SK-N-SH (cell line): ENCODE measurements at regions not wholly inside any gene's neighbourhood (a gene's known extent, or its start where the extent isn't known, plus 50 kb on each side); places are given as distances from the start of the nearest gene placed in this dataset.

Experiments used
- CTCF ChIA-PET: fragments of 300-600, 350-600 bp; formaldehyde crosslinking; extraction: SDS; loops from one replicate; lab custom pipeline; 2021; lab: Yijun Ruan, JAX
- POLR2A ChIA-PET: fragments of 350-600 bp; sonication (Branson Sonifier 250); formaldehyde crosslinking; extraction: SDS; loops from one replicate; lab custom pipeline; 2020; ENCODE audit warnings: antibody characterized with exemption, inconsistent platforms; lab: Yijun Ruan, JAX
- DNase-seq: peaks from one replicate; pipeline ENCODE4 v3.0.0; 2012
- H2AFZ ChIP-seq: fragments of 200-600 bp; sonication (generic); 2 replicates; pipeline ENCODE4 v1.8.1; 2016; ENCODE audit warnings: antibody characterized with exemption, mild to moderate bottlenecking, low read depth
- H3F3A ChIP-seq: fragments of 200-600 bp; sonication (generic); replicated peaks from 2 replicates; pipeline ENCODE3; 2016; ENCODE audit warnings: antibody characterized with exemption, mild to moderate bottlenecking; ENCODE audit not compliant: insufficient read depth
- H3K27ac ChIP-seq, 2 experiments: fragments of 200-500 bp in 1 of 2; fragments of 200-600 bp in 1 of 2; sonication (Bioruptor generic) in 1 of 2; sonication (generic), shearing (Covaris generic) in 1 of 2; 2 replicates each; pipeline versions ENCODE4 v1.5.1 to v1.6.1; 2014 to 2016; ENCODE audit warnings: low read depth in 2 of 2, inconsistent platforms in 1 of 2, low read length in 1 of 2, mild to moderate bottlenecking in 1 of 2, mixed read lengths in 1 of 2
- H3K27me3 ChIP-seq: fragments of 200-600 bp; sonication (generic), shearing (Covaris generic); 2 replicates; pipeline ENCODE4 v1.6.1; 2016; ENCODE audit warnings: mixed run types; ENCODE audit not compliant: insufficient read depth
- H3K36me3 ChIP-seq, 2 experiments: fragments of 200-500 bp in 1 of 2; fragments of 200-600 bp in 1 of 2; sonication (Bioruptor generic) in 1 of 2; sonication (generic) in 1 of 2; replicated peaks in 1 of 2; 2 replicates each; pipeline versions ENCODE3 to v1.5.1; 2014 to 2016; ENCODE audit warnings: low read length in 1 of 2, mild to moderate bottlenecking in 1 of 2; ENCODE audit not compliant: insufficient read depth in 2 of 2, control insufficient read depth in 1 of 2
- H3K4me1 ChIP-seq, 2 experiments: fragments of 200-500 bp in 1 of 2; fragments of 200-600 bp in 1 of 2; sonication (Bioruptor generic) in 1 of 2; sonication (generic), shearing (Covaris generic) in 1 of 2; 2 replicates each; pipeline versions ENCODE4 v1.5.1 to v1.6.1; 2014 to 2016; ENCODE audit warnings: low read depth in 1 of 2, low read length in 1 of 2, mixed run types in 1 of 2; ENCODE audit not compliant: insufficient read depth in 2 of 2, control insufficient read depth in 1 of 2
- H3K4me2 ChIP-seq: fragments of 200-600 bp; sonication (generic), shearing (Covaris generic); 2 replicates; pipeline ENCODE4 v1.6.1; 2017; ENCODE audit warnings: mixed run types
- H3K4me3 ChIP-seq, 2 experiments: fragments of 200-500 bp in 1 of 2; fragments of 200-600 bp in 1 of 2; sonication (Bioruptor generic) in 1 of 2; sonication (generic), shearing (Covaris generic) in 1 of 2; 2 replicates each; pipeline versions ENCODE4 v1.5.1 to v1.8.1; 2014 to 2016; ENCODE audit warnings: low read depth in 2 of 2, inconsistent platforms in 1 of 2, low read length in 1 of 2, mild to moderate bottlenecking in 1 of 2, mixed read lengths in 1 of 2, moderate library complexity in 1 of 2
- H3K79me2 ChIP-seq: fragments of 200-600 bp; sonication (generic); 2 replicates; pipeline ENCODE4 v1.8.1; 2017; ENCODE audit warnings: mild to moderate bottlenecking; ENCODE audit not compliant: insufficient read depth
- H3K9ac ChIP-seq: fragments of 200-600 bp; sonication (generic); 2 replicates; pipeline ENCODE4 v1.6.1; 2017; ENCODE audit warnings: mixed run types
- H3K9me2 ChIP-seq: fragments of 200-600 bp; sonication (generic); 2 replicates; pipeline ENCODE4 v1.6.1; 2017; ENCODE audit warnings: mixed run types
- H3K9me3 ChIP-seq: fragments of 200-600 bp; sonication (generic); 2 replicates; pipeline ENCODE4 v1.6.1; 2017; ENCODE audit warnings: mixed run types, mild to moderate bottlenecking, moderate library complexity
- H4K20me1 ChIP-seq: fragments of 200-600 bp; sonication (generic); 2 replicates; pipeline ENCODE4 v1.6.1; 2017; ENCODE audit warnings: mild to moderate bottlenecking, mixed run types; ENCODE audit not compliant: insufficient read depth
- CHD2 ChIP-seq: fragments of 150-350 bp; IDR thresholded peaks from 2 replicates; pipeline ENCODE4 v1.6.1; 2018; ENCODE audit warnings: low read length; ENCODE audit not compliant: partially characterized antibody
- ELF1 ChIP-seq: IDR thresholded peaks from 2 replicates; pipeline ENCODE4 v1.4.0; 2012
- EP300 ChIP-seq, 2 experiments: IDR thresholded peaks; 2 replicates each; pipeline versions ENCODE4 v1.4.0 to v1.6.1; 2012; ENCODE audit warnings: borderline replicate concordance in 1 of 2, low read depth in 1 of 2, low read length in 1 of 2
- FOSL2 ChIP-seq: IDR thresholded peaks from 2 replicates; pipeline ENCODE4 v1.4.0; 2012; ENCODE audit warnings: low read depth, mild to moderate bottlenecking, moderate library complexity, borderline replicate concordance
- FOXJ3 ChIP-seq: sonication (generic); formaldehyde crosslinking; IDR thresholded peaks from 2 replicates; pipeline ENCODE4 v1.5.1; 2020; ENCODE audit warnings: mild to moderate bottlenecking, missing genetic modification reagents
- FOXM1 ChIP-seq: IDR thresholded peaks from 2 replicates; pipeline ENCODE4 v1.4.0; 2012; ENCODE audit warnings: low read depth, mild to moderate bottlenecking
- GABPA ChIP-seq: IDR thresholded peaks from 2 replicates; pipeline ENCODE4 v1.4.0; 2012; ENCODE audit warnings: low read depth, mild to moderate bottlenecking
- GATA2 ChIP-seq: sonication (generic); formaldehyde crosslinking; IDR thresholded peaks from 2 replicates; pipeline ENCODE4 v1.5.0; 2020; ENCODE audit warnings: mild to moderate bottlenecking, missing genetic modification reagents
- JUND ChIP-seq: IDR thresholded peaks from 2 replicates; pipeline ENCODE4 v1.4.0; 2012
- MXI1 ChIP-seq: IDR thresholded peaks from 2 replicates; pipeline ENCODE4 v1.6.1; 2012; ENCODE audit warnings: mild to moderate bottlenecking, low read depth, low read length, improper control_type of control experiment
- NFIC ChIP-seq: IDR thresholded peaks from 2 replicates; pipeline ENCODE4 v1.4.0; 2012; ENCODE audit warnings: borderline replicate concordance
- NRF1 ChIP-seq: IDR thresholded peaks from 2 replicates; pipeline ENCODE4 v1.6.1; 2012; ENCODE audit warnings: low read depth, mild to moderate bottlenecking, low read length
- RAD21 ChIP-seq: IDR thresholded peaks from 2 replicates; pipeline ENCODE4 v1.6.1; 2012; ENCODE audit warnings: mild to moderate bottlenecking, low read length
- RCOR1 ChIP-seq: fragments of 150-350 bp; IDR thresholded peaks from 2 replicates; pipeline ENCODE4 v1.6.1; 2017; ENCODE audit warnings: antibody characterized with exemption, low read length
- RFX5 ChIP-seq: IDR thresholded peaks from 2 replicates; pipeline ENCODE4 v1.6.1; 2012; ENCODE audit warnings: mild to moderate bottlenecking, improper control_type of control experiment, low read length
- RXRA ChIP-seq: IDR thresholded peaks from 2 replicates; pipeline ENCODE4 v1.4.0; 2012; ENCODE audit warnings: low read depth, mild to moderate bottlenecking, borderline replicate concordance
- SIN3A ChIP-seq: IDR thresholded peaks from 2 replicates; pipeline ENCODE4 v1.6.1; 2012; ENCODE audit warnings: low read depth, mild to moderate bottlenecking, low read length, moderate library complexity, borderline replicate concordance
- SMC3 ChIP-seq: IDR thresholded peaks from 2 replicates; pipeline ENCODE4 v1.6.1; 2012; ENCODE audit warnings: low read depth, low read length, improper control_type of control experiment
- TAF1 ChIP-seq: IDR thresholded peaks from 2 replicates; pipeline ENCODE4 v1.6.1; 2012; ENCODE audit warnings: low read depth, mild to moderate bottlenecking, low read length, moderate library complexity, borderline replicate concordance
- TCF12 ChIP-seq: IDR thresholded peaks from 2 replicates; pipeline ENCODE4 v1.4.0; 2012
- TEAD4 ChIP-seq: IDR thresholded peaks from 2 replicates; pipeline ENCODE4 v1.4.0; 2012; ENCODE audit warnings: mild to moderate bottlenecking, borderline replicate concordance; ENCODE audit not compliant: insufficient read depth
- YY1 ChIP-seq: IDR thresholded peaks from 2 replicates; pipeline ENCODE4 v1.4.0; 2012; ENCODE audit warnings: low read depth, mild to moderate bottlenecking
- WGBS: methylation state at CpG from one replicate; pipeline ENCODE4 v1.1.6; 2017; ENCODE audit warnings: low lambda C conversion rate; 5-methylcytosine and 5-hydroxymethylcytosine counted together
- TF ChIP-seq, protein P1 (sequence below): fragments of 150-350 bp; IDR thresholded peaks from 2 replicates; pipeline ENCODE4 v1.6.1; 2016; ENCODE audit warnings: mild to moderate bottlenecking, low read depth, low read length
- TF ChIP-seq, protein P2 (sequence below): fragments of 200-600 bp; sonication (generic); IDR thresholded peaks from 2 replicates; pipeline ENCODE4 v1.6.1; 2017; ENCODE audit warnings: antibody characterized with exemption, mild to moderate bottlenecking, moderate library complexity

DNA sequence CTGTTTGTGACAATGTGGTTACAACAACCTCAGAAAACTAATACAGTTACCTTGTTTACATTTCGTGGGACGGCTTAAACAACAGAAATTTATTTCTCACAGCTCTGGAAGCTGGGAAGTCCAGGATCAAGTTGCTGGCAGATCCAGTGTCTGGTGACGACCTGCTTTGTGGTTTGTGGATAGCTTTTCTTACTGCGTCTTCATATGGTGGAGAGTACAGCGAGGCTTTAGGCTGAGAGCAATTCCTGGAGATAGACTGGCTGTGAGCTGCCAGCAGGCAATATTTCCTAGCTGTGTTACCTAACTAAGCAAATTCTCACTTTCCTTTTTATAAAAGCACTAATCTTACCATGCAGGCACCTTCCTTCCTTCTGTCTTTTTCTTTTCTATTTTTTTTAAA lies 1203.5 kb upstream of the PRR20A start:
- Histone ChIP-seq H3K36me3 (no peaks in the 10 kb centered on the region), H3K9me3 (no peaks in the 10 kb centered on the region; the same call in 1 of the 2 replicates), H3F3A (no peaks in the 10 kb centered on the region), H3K9ac (no peak overlapping the region), H2AFZ (no peak overlapping the region), H3K9me2 (no peaks in the 10 kb centered on the region), H3K27ac (no peak overlapping the region), H3K79me2 (no peaks in the 10 kb centered on the region), H3K4me3 (no peak overlapping the region), H3K4me1 (no peaks in the 10 kb centered on the region), H3K27me3 (no peaks in the 10 kb centered on the region), H3K4me2 (no peak overlapping the region), H4K20me1 (no peaks in the 10 kb centered on the region)
- DNase-seq: no peak
- CTCF ChIA-PET: no interaction called here
- WGBS: 3% methylated on average over 5 of the region's 5 CpGs
- TF ChIP-seq EP300 (IDR thresholded peaks at IDR 0.05; ENCODE audit: borderline replicate concordance in 1 of 2, low read depth in 1 of 2, low read length in 1 of 2) (no peak), RXRA (no peak), FOSL2 (no peak), TAF1 (no peak), NRF1 (no peak), GATA2 (CRISPR knock-in tag) (no peak), CHD2 (no peak), TEAD4 (no peak), SMC3 (no peak), RFX5 (no peak), YY1 (no peak), SIN3A (no peak), MXI1 (no peak)
- TF ChIP-seq, protein P1, sequence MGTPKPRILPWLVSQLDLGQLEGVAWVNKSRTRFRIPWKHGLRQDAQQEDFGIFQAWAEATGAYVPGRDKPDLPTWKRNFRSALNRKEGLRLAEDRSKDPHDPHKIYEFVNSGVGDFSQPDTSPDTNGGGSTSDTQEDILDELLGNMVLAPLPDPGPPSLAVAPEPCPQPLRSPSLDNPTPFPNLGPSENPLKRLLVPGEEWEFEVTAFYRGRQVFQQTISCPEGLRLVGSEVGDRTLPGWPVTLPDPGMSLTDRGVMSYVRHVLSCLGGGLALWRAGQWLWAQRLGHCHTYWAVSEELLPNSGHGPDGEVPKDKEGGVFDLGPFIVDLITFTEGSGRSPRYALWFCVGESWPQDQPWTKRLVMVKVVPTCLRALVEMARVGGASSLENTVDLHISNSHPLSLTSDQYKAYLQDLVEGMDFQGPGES: no peak
- POLR2A ChIA-PET: no interaction called here

DNA sequence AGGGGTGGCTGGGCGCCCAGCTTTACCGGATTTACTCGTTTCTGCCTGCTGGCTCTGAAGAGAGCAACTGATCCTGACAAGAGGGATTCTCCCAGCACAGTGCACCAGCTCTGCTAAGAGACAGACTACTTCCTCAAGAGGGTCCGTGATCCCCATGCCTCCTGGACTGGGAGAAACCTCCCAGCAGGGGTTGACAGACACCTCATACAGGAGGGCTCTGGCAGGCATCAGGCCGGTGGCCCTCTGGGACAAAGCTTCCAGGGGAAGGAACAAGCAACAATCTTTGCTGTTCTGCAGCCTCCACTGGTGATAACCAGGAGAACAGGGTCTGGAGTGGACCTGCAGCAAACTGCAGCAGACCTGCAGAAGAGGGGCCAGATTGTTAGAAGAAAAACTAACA lies 1192.5 kb upstream of the PRR20A start:
- no peaks in the 10 kb centered on the region for H3K27me3 ChIP-seq
- H2AFZ ChIP-seq: no peak overlapping the region
- DNase-seq: no peak
- CTCF ChIA-PET: no interaction called here
- H3K4me3 ChIP-seq: no peak overlapping the region
- no peaks in the 10 kb centered on the region for H3F3A ChIP-seq
- no peaks in the 10 kb centered on the region for H3K9me3 ChIP-seq
- H4K20me1 ChIP-seq: no peaks in the 10 kb centered on the region
- POLR2A ChIA-PET: no interaction called here
- 3% methylated on average over 5 of the region's 5 CpGs for WGBS
- no peak for TF ChIP-seq GATA2 (CRISPR knock-in tag)
- TF ChIP-seq EP300 (IDR thresholded peaks at IDR 0.05; ENCODE audit: borderline replicate concordance in 1 of 2, low read depth in 1 of 2, low read length in 1 of 2): no peak
- no peak for TF ChIP-seq NFIC
- TF ChIP-seq SIN3A: no peak
- TF ChIP-seq CHD2: no peak
- TF ChIP-seq RAD21: no peak
- no peak for TF ChIP-seq FOXM1
- no peak for TF ChIP-seq ELF1
- TF ChIP-seq RXRA: no peak
- no peak for TF ChIP-seq NRF1
- TF ChIP-seq, protein P2, sequence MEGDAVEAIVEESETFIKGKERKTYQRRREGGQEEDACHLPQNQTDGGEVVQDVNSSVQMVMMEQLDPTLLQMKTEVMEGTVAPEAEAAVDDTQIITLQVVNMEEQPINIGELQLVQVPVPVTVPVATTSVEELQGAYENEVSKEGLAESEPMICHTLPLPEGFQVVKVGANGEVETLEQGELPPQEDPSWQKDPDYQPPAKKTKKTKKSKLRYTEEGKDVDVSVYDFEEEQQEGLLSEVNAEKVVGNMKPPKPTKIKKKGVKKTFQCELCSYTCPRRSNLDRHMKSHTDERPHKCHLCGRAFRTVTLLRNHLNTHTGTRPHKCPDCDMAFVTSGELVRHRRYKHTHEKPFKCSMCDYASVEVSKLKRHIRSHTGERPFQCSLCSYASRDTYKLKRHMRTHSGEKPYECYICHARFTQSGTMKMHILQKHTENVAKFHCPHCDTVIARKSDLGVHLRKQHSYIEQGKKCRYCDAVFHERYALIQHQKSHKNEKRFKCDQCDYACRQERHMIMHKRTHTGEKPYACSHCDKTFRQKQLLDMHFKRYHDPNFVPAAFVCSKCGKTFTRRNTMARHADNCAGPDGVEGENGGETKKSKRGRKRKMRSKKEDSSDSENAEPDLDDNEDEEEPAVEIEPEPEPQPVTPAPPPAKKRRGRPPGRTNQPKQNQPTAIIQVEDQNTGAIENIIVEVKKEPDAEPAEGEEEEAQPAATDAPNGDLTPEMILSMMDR: no peak
- no peak for TF ChIP-seq TAF1
- no peak for TF ChIP-seq YY1
- TF ChIP-seq JUND: no peak
- TF ChIP-seq FOSL2: no peak
- TF ChIP-seq RCOR1: no peak
- no peak for TF ChIP-seq TCF12
- no peak for TF ChIP-seq RFX5
- TF ChIP-seq GABPA: no peak
- no peak for TF ChIP-seq FOXJ3
- H3K9me2 ChIP-seq: no peaks in the 10 kb centered on the region
- H3K4me1 ChIP-seq: no peaks in the 10 kb centered on the region
- no peak overlapping the region for H3K9ac ChIP-seq
- no peak overlapping the region for H3K27ac ChIP-seq
- no peaks in the 10 kb centered on the region for H3K36me3 ChIP-seq
- H3K79me2 ChIP-seq: no peaks in the 10 kb centered on the region
- no peak overlapping the region for H3K4me2 ChIP-seq
